HG03565 (cell line): ENCODE measurements at regions not wholly inside any gene's neighbourhood (a gene's known extent, or its start where the extent isn't known, plus 50 kb on each side); places are given as distances from the start of the nearest gene placed in this dataset.
"Not testable (repeated sequence)": the region's sequence is repeated elsewhere in the genome, so short reads cannot be mapped to it uniquely, and the experiment has no call there.

Experiments used
- ATAC-seq: cut with Tn5 transposase; IDR thresholded peaks from one replicate; pipeline ENCODE4 v1.9.1; 2021; ENCODE audit warnings: mild to moderate bottlenecking, moderate library complexity; ENCODE audit not compliant: unreplicated experiment

DNA sequence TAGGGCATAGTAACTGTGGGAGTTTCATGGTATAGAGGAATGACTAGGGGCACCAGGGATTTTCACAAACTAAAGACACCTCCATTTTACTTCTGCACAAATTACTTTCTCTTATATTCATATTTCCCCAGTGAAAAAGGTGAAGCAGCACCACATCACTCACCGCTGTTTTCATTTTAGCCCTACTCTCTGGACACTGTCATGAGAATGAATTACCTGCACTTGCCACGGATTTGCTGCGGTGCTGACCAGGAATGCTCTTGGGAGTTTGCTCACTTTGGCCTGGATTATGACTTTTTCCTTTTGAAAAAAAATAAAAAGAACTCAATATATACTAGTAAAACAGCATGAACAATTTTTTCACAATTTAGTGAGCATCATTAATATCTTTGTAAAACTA, 351.3 kb downstream of the NKX6-1 start:
- no peak for ATAC-seq

GRCh38 chr4:84146300-84146959, 352.7 kb downstream of the NKX6-1 start:
- ATAC-seq: peak; percentile 70

DNA sequence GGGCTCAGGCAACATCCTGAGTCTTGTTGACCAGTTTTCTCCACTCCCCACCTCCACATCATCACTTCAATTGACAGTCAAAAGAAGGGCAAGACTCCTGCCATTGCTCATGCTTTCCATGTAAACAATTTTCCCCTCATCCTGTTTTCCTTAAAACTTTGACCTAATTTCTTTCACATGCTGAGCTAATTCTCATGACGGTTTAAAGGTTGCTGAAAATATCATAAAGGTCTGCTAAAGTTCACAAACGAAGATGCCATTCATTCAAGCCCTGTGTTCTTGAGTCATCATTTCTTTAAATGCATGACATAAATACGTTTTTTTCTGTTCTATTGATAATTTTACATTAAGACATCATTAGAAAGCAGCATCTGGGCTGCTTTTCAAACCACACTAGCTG, 353.9 kb downstream of the NKX6-1 start:
- no peak for ATAC-seq

- ATAC-seq: not testable (repeated sequence)
Observed at GRCh38 chr4:84126911-84127310, 372.2 kb downstream of the NKX6-1 start.

GRCh38 chr4:84126061-84126787, 372.9 kb downstream of the NKX6-1 start:
- ATAC-seq: no peak

- no peak for ATAC-seq
Observed at GRCh38 chr4:84110040-84110439, 389.1 kb downstream of the NKX6-1 start.

GRCh38 chr4:84101653-84102625, 397.2 kb downstream of the NKX6-1 start:
- ATAC-seq: not testable (repeated sequence)

DNA sequence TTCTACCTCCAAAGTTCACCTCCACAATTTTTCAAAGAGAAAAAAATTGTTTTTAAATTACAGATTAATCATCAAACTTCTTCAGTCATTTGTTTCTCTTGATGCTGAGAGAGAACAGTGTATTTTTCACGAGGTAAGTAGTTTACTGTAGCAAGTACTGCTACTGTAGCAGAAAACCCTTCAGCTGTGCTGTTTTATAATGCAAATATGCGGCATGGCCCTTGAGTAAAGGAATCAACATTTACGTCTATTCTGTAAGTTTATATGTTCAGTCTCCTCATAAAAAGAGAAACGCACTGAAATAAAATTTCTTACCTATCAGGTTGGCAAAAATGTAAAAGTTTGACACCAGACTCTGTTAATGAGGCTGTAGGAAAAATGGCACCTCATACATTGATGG, 399.0 kb downstream of the NKX6-1 start:
- ATAC-seq: no peak

DNA sequence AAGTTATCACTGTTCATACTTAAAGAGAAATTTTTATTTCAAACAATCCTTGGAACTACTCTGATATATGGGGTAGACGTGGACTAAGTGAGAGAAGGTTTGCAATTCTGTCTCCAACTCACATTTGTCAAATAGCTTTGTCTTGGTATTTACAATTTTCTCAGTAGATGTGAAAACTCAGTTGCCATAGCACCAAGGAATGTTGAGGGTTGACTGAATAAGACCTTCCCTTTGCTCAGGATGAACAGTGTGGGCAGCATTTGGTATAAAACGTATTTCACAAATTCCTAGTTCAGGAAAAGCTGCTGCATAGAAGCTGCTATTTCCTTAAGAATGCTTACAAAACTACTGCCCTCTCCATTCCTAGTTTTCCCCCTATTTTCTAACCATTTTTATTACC, 399.5 kb downstream of the NKX6-1 start:
- no peak for ATAC-seq

DNA sequence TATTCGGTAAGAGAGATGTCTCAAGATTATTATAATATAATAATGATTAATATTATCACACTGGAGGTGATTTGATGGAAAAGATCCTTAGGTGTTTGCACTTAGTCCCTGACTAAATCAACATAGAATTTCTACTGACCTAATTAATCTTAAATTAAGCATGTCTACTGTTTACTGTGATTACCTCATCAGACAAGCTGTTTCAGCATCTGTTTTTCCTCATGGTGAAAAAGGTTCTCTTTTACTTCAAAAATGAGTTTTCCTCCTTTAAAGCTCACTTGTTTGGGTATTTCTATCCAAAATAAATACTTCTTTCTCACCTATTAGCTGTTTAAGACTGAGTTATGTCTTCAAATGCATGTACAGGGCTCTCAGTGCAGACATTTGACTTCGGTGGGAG, 407.8 kb downstream of the NKX6-1 start:
- no peak for ATAC-seq

- no peak for ATAC-seq
Observed at GRCh38 chr4:84089652-84090437, 409.2 kb downstream of the NKX6-1 start.

- ATAC-seq: no peak
Observed at GRCh38 chr4:84085986-84086385, 413.1 kb downstream of the NKX6-1 start.

DNA sequence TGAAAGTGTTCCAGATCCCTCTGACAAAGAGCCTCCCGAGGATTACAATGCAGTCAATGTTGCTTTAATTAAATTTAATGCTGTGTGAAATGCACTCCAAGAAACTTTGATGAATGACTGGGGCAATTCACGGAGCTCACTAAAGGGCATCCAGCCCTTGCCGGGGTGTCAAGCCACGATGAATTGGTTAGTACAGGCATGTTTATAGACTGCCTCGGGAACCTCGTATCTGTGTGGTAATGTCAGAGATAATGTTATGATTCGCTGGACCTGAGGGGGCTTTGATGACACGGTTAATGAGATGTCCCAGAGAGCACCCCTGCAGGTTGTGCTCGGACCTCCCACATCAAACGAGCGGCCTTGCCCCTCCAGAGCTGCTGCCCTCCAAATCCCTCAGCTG, 428.8 kb downstream of the NKX6-1 start:
- ATAC-seq: no peak

- no peak for ATAC-seq
Observed at GRCh38 chr4:84063619-84064018, 435.5 kb downstream of the NKX6-1 start.

- no peak for ATAC-seq
Observed at GRCh38 chr4:84058201-84058600, 440.9 kb downstream of the NKX6-1 start.

DNA sequence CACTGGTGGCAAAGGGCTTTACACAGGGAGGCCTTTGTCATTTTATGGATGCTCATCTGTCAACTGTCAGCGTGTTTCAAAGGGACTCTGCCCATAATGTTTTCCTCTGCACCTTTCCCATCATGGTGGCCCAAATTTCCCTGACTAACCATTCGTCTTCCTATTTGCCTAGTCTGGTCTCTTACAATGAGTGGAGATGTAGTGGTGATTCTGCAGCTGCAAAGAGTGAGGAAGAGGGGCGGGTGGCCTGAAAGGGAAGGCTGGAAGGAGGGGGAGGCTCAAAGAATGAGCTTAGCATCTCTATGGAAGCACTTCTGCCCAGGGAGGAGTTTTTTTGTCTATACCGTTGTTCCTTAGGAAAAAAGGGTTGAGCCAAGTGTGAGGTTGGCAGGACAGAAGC, 447.5 kb downstream of the NKX6-1 start:
- ATAC-seq: no peak

DNA sequence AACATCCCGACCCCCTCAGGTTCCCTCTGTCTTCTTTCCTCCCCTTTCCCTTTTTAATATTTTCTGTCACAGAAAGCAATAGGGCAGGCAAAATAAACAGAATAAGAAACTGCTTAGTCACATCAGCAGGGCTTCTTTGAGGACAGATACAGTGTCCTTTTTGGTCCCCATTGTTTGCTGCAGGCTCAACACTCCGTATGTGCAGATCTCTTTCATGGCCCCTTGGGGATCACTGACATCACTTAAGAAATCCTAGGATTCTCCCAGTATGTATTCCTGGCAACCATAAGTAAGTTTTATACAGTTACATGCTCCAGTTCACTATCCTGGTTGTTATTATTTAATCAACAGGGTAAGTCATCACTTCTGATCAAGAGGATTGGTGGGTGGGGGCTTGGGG, 448.0 kb downstream of the NKX6-1 start:
- no peak for ATAC-seq

- no peak for ATAC-seq
Observed at GRCh38 chr4:84050015-84050414, 449.1 kb downstream of the NKX6-1 start.

GRCh38 chr4:84046551-84046950, 452.5 kb downstream of the NKX6-1 start:
- no peak for ATAC-seq

- peak; percentile 56 for ATAC-seq
Observed at GRCh38 chr4:84041426-84041825, 457.7 kb downstream of the NKX6-1 start.

DNA sequence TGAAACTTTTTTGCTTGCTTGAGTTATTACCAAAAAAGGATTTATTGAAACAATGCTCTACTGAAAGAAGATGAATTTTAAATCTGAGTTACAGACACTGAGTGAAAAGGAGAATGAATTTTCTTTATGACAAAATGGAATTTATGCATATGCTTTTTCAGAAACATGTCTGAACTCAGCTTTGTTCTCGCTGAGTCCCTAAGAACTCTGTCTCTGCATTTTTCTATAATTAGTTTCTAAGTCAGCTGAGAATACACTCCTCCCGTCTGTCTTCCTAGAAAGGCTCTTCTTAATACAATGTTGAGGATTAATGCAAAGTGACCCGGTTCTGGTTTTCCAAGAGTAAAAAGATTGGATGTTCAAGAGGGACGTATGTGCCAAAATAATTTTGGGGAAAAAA, 463.5 kb downstream of the NKX6-1 start:
- ATAC-seq: no peak
